Hepatocyte (in vitro differentiated cells): ENCODE measurements at regions not wholly inside any gene's neighbourhood (a gene's known extent, or its start where the extent isn't known, plus 50 kb on each side); places are given as distances from the start of the nearest gene placed in this dataset.

Source experiments
- EZH2 ChIP-seq: fragments of 200-600 bp; sonication (generic); IDR thresholded peaks from 2 replicates; pipeline ENCODE4 v1.6.1; 2016; ENCODE audit warnings: antibody characterized with exemption, mild to moderate bottlenecking, borderline replicate concordance
- TF ChIP-seq, protein P1 (sequence below): fragments of 200-600 bp; sonication (generic); IDR thresholded peaks from 2 replicates; pipeline ENCODE4 v1.5.1; 2016; ENCODE audit warnings: antibody characterized with exemption, mild to moderate bottlenecking; ENCODE audit not compliant: poor library complexity

DNA sequence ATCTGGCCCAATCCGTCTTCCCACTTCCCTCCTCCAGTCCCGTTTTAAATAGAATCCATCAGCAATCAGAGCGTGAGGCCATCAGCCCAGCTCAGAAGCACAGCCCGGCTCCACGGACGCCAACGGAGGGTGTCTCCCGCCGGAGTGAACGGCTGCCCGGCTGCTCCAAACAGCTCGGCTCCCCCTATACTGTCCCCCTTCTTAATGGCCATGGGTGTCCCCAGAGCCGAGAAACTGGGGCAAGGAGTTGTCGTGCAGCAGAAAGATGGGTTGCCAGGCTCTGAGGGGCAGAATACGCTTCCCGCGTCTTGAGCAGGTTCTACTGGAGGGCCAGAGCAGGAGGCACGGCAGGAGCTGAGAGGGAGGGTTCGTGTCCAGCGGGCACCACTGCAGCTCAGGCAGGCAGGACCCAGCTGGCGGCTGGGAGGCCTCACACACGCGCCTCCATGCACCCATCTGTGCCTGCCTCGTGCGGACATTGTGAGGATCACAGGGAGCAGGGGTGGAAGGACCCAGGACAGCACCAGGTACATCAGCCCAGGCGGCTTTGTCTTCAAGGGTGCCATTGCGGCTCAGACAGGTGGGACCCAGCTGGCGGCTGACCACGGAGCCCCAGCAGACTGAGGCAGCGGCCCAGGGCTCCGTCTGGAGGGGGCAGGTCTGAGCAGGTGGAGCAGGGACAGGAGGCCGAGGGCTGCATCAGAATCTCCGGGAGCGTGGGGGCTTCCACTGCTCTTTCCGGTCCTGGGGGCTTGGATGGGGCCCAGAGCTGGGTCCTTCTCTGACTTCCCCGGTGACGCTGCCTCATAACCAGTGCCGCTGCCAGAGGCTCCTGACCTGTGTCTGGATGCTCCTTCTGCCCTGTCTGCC, 882.7 kb downstream of the BRD1 start:
- TF ChIP-seq, protein P1, sequence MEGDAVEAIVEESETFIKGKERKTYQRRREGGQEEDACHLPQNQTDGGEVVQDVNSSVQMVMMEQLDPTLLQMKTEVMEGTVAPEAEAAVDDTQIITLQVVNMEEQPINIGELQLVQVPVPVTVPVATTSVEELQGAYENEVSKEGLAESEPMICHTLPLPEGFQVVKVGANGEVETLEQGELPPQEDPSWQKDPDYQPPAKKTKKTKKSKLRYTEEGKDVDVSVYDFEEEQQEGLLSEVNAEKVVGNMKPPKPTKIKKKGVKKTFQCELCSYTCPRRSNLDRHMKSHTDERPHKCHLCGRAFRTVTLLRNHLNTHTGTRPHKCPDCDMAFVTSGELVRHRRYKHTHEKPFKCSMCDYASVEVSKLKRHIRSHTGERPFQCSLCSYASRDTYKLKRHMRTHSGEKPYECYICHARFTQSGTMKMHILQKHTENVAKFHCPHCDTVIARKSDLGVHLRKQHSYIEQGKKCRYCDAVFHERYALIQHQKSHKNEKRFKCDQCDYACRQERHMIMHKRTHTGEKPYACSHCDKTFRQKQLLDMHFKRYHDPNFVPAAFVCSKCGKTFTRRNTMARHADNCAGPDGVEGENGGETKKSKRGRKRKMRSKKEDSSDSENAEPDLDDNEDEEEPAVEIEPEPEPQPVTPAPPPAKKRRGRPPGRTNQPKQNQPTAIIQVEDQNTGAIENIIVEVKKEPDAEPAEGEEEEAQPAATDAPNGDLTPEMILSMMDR: no peak
- TF ChIP-seq EZH2: no peak
